ENCODE measurements at regions not wholly inside any gene's neighbourhood (a gene's known extent, or its start where the extent isn't known, plus 50 kb on each side); places are given as distances from the start of the nearest gene placed in this dataset.

- TF ChIP-seq POLR2A (IDR thresholded peaks at IDR 0.05) (no peak), POLR2AphosphoS5 (IDR thresholded peaks at IDR 0.05) (no peak), CTCF (IDR thresholded peaks at IDR 0.05) (no peak)
These were observed 605.6 kb upstream of the CDH5 start for GRCh38 chr16:65760874-65761273.

Data from breast epithelium (tissue), 3 donors.